Esophagus squamous epithelium (tissue), 4 donors: ENCODE measurements at regions not wholly inside any gene's neighbourhood (a gene's known extent, or its start where the extent isn't known, plus 50 kb on each side); places are given as distances from the start of the nearest gene placed in this dataset.

Source experiments
- POLR2A ChIP-seq, 4 donors: fragments of 450-650 bp; IDR thresholded peaks; one replicate each; pipeline ENCODE4 v1.6.1; 2017; ENCODE audit warnings: antibody characterized with exemption in 4 of 4, mild to moderate bottlenecking in 4 of 4, moderate library complexity in 3 of 4
- TF ChIP-seq, protein P1 (sequence below), 6 experiments: fragments of 450-650 bp in 4 of 6; fragments of 200-600 bp in 2 of 6; sonication (generic) in 2 of 6; IDR thresholded peaks; one replicate each; pipeline ENCODE4 v1.5.1; 2016 to 2019; ENCODE audit warnings: antibody characterized with exemption in 6 of 6, mild to moderate bottlenecking in 4 of 6, moderate library complexity in 4 of 6

DNA sequence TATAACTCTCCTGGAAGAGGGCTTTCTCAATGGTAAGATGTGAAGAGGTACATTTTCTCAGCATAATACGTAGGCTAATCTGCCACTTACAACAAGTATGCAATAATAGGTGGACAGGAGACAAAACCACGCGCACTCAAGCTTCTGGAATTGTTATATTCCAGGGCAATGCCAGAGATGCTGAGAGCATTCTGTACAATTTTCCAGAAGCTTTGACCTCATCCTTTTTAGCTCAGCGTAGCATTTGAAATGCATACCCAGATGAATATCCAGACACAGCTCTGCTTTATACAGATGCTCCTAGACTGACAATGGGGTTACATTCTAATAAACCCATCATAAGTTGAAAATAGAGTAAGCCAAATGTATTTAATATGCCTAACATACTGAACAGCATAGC lies 1492.4 kb upstream of the FLRT2 start:
- TF ChIP-seq, protein P1, sequence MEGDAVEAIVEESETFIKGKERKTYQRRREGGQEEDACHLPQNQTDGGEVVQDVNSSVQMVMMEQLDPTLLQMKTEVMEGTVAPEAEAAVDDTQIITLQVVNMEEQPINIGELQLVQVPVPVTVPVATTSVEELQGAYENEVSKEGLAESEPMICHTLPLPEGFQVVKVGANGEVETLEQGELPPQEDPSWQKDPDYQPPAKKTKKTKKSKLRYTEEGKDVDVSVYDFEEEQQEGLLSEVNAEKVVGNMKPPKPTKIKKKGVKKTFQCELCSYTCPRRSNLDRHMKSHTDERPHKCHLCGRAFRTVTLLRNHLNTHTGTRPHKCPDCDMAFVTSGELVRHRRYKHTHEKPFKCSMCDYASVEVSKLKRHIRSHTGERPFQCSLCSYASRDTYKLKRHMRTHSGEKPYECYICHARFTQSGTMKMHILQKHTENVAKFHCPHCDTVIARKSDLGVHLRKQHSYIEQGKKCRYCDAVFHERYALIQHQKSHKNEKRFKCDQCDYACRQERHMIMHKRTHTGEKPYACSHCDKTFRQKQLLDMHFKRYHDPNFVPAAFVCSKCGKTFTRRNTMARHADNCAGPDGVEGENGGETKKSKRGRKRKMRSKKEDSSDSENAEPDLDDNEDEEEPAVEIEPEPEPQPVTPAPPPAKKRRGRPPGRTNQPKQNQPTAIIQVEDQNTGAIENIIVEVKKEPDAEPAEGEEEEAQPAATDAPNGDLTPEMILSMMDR (IDR thresholded peaks at IDR 0.05): no peak
- TF ChIP-seq POLR2A (IDR thresholded peaks at IDR 0.05): no peak
